ENCODE measurements at regions not wholly inside any gene's neighbourhood (a gene's known extent, or its start where the extent isn't known, plus 50 kb on each side); places are given as distances from the start of the nearest gene placed in this dataset.

DNA sequence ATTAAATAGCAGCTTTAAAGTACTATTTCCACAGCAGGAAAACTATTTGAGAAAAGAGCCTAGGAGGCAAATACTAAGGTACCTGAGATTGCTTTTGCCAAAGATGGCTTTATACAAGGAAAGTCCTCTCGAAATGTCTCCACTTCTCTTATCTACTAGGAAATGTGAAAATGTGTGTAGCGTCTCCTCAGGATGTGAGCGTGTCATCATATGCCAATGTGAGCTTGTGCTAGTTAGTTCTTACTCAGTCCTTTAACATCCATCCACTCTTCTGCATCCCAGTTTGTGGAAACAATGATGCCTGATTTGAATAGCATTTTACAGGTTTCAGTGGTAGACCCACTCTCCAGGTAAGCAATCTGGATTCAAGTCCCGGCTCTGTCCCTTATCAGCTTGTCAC lies 421.0 kb downstream of the DYNC2H1 start:
- no peak for DNase-seq (ENCODE audit: low read depth)

GRCh38 chr11:103532133-103532788 lies 423.0 kb downstream of the DYNC2H1 start:
- DNase-seq (ENCODE audit: low read depth): no peak

- DNase-seq (ENCODE audit: low read depth): no peak
Observed at GRCh38 chr11:103534191-103534590, 425.0 kb downstream of the DYNC2H1 start.

GRCh38 chr11:103534959-103535358 lies 425.7 kb downstream of the DYNC2H1 start:
- DNase-seq (ENCODE audit: low read depth): no peak

DNA sequence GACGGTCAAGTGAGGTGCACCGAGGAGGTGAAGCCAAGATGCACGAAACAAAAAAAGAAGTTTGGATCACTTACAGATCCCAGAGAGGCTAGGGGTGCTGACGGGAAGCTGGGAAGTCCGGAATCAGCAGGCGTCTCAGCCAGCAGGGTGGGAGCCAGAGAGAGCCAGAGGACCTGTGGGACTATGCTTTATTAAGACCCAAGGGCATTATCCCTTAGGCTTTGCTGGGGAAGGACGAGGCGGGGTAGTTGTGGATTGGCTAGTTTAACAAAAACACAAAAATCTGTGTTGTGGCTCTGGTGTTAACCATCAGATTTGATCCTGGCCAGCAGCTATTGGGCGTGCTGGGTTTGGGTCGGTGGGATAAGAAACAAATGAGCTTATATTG lies 427.1 kb downstream of the DYNC2H1 start:
- no peak for DNase-seq (ENCODE audit: low read depth)

- DNase-seq (ENCODE audit: low read depth): no peak
Observed at GRCh38 chr11:103537904-103538502, 428.8 kb downstream of the DYNC2H1 start.

GRCh38 chr11:103539166-103539565 lies 429.9 kb downstream of the DYNC2H1 start:
- DNase-seq (ENCODE audit: low read depth): no peak

DNA sequence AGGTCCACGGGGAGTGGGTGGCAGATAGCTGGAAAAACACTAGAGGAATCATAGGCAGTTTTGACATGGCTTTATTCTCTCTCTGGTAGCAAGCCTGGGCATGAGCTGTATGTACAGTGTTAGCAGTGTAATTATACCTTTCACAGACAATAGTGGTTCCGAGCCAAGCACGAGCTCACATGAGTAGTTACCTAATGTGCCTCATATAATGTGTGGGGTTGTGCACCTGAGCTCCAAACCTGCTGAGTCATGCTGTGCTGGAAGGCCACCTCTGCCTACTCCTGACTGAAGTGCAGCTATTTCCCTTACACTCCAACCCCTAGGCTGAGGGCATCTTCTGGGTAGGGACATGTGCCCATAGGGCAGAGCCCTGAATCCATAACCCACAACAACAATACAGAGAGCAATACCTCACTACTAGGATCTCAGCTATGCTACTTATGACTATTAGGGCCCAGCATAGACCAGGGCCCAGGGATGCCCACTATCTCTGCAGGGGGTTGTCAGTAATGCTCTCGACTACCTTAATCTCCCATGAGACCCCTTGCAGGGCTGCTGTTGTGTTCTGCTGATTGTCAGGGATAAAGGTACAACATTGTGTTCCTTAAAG lies 432.1 kb downstream of the DYNC2H1 start:
- DNase-seq (ENCODE audit: low read depth): no peak

GRCh38 chr11:103542851-103543250 lies 433.6 kb downstream of the DYNC2H1 start:
- no peak for DNase-seq (ENCODE audit: low read depth)

- no peak for DNase-seq (ENCODE audit: low read depth)
Observed at GRCh38 chr11:103543456-103543855, 434.2 kb downstream of the DYNC2H1 start.

DNA sequence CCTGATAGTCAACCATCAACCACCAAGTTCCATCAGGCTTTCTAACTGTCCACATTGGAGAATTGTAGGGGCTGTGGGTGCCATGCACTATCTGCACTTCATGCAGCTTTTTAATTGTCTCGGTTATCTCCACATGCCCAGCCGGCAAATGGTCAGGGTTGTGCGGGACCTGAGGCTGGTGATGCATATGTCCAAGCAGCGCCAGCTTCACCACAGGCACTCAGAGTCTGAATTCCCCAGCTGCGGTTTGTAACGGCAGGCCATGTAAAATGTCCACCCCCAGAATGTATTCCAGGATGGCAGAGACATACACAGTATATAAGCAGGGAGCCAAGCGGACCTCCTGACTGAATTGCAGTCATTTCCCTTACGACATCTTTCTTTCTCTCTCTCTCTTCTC lies 435.6 kb downstream of the DYNC2H1 start:
- no peak for DNase-seq (ENCODE audit: low read depth)

DNA sequence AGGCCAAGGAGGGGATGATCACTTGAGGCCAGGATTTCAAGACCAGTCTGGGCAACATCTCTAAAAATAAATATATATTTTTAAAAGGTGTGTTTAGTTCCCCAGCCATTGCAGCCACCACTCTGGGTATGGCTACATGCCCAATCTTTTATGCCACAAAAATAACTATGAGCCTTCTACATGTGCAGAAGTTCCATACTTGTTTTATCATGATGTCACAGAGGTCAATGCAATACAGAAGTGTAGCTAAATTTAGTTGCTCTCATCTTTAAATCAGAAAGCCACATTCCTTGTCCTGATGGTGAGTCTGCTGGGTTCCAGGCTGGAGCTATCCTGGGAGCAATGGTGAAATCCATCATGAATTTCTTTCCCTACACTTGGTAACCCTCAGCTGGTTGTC lies 436.3 kb downstream of the DYNC2H1 start:
- DNase-seq (ENCODE audit: low read depth): no peak

GRCh38 chr11:103546236-103546635 lies 437.0 kb downstream of the DYNC2H1 start:
- no peak for DNase-seq (ENCODE audit: low read depth)

GRCh38 chr11:103547024-103547423 lies 437.8 kb downstream of the DYNC2H1 start:
- no peak for DNase-seq (ENCODE audit: low read depth)

DNA sequence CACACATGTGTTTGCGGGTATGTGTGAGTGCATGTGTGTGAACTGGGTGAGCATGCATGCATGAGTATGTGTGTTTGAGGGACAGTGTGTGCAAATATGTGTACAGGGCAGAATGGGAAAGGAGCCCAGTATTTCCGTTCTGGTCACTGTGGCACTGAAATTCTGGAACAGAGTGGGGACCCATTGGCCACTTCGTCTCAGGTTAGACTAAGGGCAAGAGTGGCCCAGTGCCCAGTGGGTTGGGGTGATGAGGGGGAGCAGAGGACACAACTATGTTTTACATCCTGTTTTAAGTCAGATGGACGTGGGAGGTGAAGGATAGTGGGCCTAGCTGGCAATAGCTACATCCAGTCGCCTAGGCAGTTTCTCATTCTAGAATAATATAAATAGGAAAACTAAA lies 438.5 kb downstream of the DYNC2H1 start:
- no peak for DNase-seq (ENCODE audit: low read depth)

DNA sequence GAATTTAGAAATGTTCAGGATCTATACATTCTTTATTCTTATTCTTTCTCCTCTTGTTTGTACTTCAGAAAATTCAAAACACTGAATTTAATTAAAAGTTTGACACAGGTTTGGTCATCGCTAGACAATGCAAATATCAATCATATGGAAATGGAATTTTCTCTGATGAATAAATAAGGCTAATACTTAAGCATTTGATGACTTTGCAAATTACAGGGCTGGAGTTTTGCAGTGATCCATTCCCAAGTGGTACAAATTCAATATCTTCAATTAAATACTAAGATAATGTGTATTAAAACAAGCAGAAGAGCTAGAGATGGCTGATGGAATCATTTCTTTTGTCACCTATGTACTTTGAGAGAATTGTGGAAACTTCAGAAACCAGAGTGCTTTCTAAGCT lies 439.6 kb downstream of the DYNC2H1 start:
- no peak for DNase-seq (ENCODE audit: low read depth)

GRCh38 chr11:103550811-103551210 lies 441.6 kb downstream of the DYNC2H1 start:
- no peak for DNase-seq (ENCODE audit: low read depth)

GRCh38 chr11:103552086-103552485 lies 442.9 kb downstream of the DYNC2H1 start:
- no peak for DNase-seq (ENCODE audit: low read depth)

GRCh38 chr11:103556171-103556570 lies 446.9 kb downstream of the DYNC2H1 start:
- no peak for DNase-seq (ENCODE audit: low read depth)

DNA sequence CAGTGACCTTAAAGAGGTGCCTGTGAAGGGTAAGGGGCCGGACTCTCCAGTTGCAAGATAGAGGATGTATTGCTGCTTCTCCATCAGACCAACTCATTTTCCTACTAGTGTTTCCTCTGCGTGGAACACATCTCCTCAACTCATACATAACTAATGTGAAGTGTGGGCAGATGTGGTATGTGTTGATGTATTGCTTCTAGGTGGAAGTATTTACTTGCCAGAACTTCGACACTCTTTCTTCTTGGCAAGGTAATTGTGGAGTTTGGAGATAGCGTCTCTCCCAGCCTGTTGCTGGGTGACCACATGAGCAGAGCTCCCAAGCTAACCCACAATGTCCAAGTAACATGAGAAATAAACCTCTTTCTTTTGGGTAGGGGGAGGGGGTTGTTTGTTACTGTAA lies 456.9 kb downstream of the DYNC2H1 start:
- no peak for DNase-seq (ENCODE audit: low read depth)

DNA sequence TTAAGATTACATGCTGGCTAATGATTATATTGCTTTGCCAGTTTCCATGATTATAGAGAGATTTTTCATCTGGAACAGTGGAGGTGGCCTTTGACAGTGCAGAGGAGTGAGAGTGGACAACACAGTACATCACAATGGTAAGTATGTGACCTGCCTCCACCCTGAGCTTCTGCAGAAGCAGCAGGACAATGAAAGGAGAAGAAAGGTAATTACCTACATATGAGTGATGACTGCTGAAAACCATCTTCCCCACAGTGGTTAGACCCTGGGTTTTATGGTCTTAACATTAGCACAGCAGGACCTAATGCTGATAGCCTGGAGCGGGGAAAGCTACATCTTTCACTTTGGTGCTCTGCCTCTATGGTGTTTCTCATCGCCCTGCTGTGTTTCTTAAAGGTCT lies 454.7 kb upstream of the DDI1 start:
- DNase-seq (ENCODE audit: low read depth): no peak

GRCh38 chr11:103582351-103582909 lies 454.0 kb upstream of the DDI1 start:
- no peak for DNase-seq (ENCODE audit: low read depth)

GRCh38 chr11:103584021-103584420 lies 452.4 kb upstream of the DDI1 start:
- no peak for DNase-seq (ENCODE audit: low read depth)

All from stimulated activated CD4-positive, alpha-beta T cell treated with anti-CD3 and anti-CD28 coated beads, Interleukin-2, amount 100 ng/mL, for 4 hours (primary cell).